GM19372 (cell line): ENCODE measurements at regions not wholly inside any gene's neighbourhood (a gene's known extent, or its start where the extent isn't known, plus 50 kb on each side); places are given as distances from the start of the nearest gene placed in this dataset.

Experiments used
- ATAC-seq: cut with Tn5 transposase; IDR thresholded peaks from one replicate; pipeline ENCODE4 v1.9.1; 2021; ENCODE audit warnings: mild to moderate bottlenecking, low read depth, moderate library complexity; ENCODE audit not compliant: unreplicated experiment

GRCh38 chr13:106882246-106882645, 314.3 kb upstream of the ARGLU1 start:
- ATAC-seq = no peak

DNA sequence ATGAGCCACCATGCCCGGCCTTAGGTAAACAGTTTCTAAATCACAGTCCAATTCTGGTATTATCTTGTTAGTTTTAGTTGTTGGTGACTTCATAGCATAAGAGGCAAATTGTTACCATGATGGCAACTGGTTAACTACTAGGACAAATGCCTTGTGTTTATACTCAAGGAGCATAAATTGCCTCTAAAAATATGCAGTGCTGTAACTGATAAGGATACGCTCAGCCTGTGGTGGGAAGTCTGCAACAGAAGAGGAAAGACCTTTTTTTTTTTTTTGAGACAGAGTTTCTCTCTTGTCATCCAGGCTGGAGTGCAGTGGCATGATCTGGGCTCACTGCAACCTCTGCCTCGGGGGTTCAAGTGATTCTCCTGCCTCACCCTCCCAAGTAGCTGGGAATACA, 311.9 kb upstream of the ARGLU1 start:
- no peak for ATAC-seq

GRCh38 chr13:106874323-106874722, 306.4 kb upstream of the ARGLU1 start:
- ATAC-seq = no peak

DNA sequence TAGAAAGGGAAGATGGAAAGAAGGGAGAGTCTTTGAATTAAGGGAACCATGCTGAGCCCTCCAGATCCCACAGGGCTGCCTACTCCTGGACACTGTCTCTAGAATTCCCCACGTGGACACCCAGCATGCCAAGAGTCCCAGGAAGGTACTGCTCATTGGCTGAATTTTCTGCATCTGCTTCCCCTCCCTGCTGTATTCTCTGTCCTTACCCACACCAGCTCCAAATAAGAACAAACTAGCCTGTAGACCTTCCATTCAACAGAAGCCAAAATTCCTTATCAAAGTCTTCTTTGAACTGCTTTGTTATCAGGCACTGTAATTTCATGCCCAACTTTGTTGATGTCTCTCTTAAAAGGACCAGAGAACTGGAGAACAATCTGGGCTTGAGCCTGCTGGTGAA, 305.9 kb upstream of the ARGLU1 start:
- ATAC-seq = no peak

DNA sequence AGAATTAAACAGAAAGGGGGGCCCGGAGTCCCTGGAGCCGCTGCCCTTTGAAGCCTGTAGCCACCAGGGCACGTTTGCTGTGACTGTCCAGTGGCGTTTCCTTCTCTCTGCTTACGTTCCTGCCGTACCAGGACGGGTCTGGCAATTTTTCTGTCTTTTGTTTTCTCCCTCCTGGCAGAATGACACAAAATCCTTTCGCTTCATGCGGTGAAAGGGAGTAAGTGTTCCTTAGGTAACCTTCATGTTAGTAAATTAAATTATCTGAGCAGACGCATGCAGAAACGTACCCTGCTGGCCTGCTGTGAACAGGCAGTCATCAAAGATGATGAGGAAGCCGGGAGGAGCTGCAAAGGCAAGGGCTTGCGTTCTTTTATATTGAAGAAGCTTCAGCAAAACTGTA, 299.3 kb upstream of the ARGLU1 start:
- ATAC-seq = no peak

GRCh38 chr13:106865716-106866440, 297.9 kb upstream of the ARGLU1 start:
- ATAC-seq = no peak

GRCh38 chr13:106859533-106859904, 291.6 kb upstream of the ARGLU1 start:
- ATAC-seq = no peak

GRCh38 chr13:106858903-106859532, 291.1 kb upstream of the ARGLU1 start:
- ATAC-seq = no peak

GRCh38 chr13:106852436-106852835, 284.5 kb upstream of the ARGLU1 start:
- no peak for ATAC-seq

- ATAC-seq = no peak
Measured at GRCh38 chr13:106850973-106851650, 283.2 kb upstream of the ARGLU1 start.

GRCh38 chr13:106846571-106847448, 278.9 kb upstream of the ARGLU1 start:
- no peak for ATAC-seq

- ATAC-seq = no peak
Measured at GRCh38 chr13:106836186-106836802, 268.4 kb upstream of the ARGLU1 start.

GRCh38 chr13:106835477-106835876, 267.5 kb upstream of the ARGLU1 start:
- no peak for ATAC-seq

GRCh38 chr13:106821979-106822378, 254.0 kb upstream of the ARGLU1 start:
- no peak for ATAC-seq

DNA sequence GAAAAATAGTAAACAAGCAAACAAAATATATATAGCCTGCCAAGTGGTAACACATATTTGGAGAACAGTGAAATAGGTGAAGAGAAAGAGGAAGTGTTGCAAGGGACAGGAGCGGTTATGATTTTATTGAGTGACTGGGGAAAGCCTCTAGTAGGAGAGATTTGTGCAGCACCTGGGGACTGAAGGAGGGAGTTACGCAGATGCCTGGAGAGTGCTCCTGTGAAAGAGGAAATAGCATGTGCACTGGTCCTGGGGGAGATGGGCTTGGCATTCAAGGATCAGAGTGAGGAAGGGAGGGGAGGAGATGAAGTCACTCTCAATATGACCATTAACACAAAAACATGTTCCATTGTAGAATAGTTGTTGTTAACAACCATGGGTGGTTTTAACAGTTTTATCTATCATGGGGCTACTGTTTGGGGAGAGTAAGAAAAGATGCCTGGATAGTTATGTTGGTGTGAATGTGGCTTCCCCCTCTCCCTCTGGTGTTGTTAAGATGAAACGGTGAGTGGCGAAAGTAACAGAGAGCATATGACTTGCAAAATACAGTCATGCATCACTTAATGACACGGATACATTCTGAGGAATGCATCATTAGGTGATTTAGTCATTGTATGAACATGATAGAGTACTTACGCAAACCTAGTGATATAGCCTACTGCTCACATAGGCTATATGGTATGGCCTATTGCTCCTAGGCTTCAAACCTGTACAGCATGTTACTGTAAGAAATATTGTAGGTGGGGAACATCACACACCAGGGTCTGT, 251.7 kb upstream of the ARGLU1 start:
- no peak for ATAC-seq

GRCh38 chr13:106818971-106819370, 251.0 kb upstream of the ARGLU1 start:
- ATAC-seq = no peak

GRCh38 chr13:106815545-106815944, 247.6 kb upstream of the ARGLU1 start:
- ATAC-seq = no peak

GRCh38 chr13:106814463-106814862, 246.5 kb upstream of the ARGLU1 start:
- no peak for ATAC-seq

GRCh38 chr13:106810069-106810468, 242.1 kb upstream of the ARGLU1 start:
- ATAC-seq = no peak

DNA sequence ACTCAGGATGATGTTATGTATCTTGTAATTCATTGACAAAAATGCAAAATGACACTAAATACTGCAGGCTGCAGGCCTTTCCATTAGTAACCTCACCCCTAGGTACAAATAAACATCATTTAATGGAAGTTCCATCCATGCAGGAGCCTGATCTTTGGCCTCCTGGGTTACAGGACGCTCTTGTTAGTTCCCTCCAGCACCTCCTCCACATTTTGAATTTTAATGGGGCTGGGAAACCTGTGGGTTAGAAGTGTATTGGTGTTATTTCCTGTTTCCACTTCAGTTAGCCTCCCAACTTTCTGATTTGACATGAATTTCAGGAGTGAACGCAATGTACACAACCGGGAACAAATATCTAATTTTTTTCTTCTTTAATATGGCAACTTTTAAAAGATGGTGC, 237.1 kb upstream of the ARGLU1 start:
- ATAC-seq = no peak
